GM21423 (cell line): ENCODE measurements at regions not wholly inside any gene's neighbourhood (a gene's known extent, or its start where the extent isn't known, plus 50 kb on each side); places are given as distances from the start of the nearest gene placed in this dataset.

ENCODE experiments used
- ATAC-seq: cut with Tn5 transposase; IDR thresholded peaks from one replicate; pipeline ENCODE4 v1.9.1; 2021; ENCODE audit warnings: mild to moderate bottlenecking, moderate library complexity; ENCODE audit not compliant: unreplicated experiment

DNA sequence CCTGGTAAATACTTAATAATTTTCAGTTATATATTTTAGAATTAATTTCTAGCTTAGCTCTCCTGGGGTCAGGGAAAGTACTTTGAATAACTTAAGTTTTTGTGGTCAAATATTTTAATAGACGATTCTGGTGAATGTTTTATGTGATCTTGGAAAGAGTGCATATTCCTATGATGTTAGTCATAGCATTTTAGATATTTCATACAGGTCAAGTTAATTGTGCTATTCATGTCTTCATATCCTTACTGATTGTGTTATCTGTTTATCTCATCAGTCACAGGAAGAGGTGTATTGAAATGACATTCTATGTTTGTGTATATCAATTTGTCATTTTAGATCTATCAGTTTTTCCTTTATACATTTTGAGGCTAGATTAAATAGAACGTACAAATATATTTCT is 576.2 kb downstream of the CPS1 start:
- ATAC-seq: no peak

DNA sequence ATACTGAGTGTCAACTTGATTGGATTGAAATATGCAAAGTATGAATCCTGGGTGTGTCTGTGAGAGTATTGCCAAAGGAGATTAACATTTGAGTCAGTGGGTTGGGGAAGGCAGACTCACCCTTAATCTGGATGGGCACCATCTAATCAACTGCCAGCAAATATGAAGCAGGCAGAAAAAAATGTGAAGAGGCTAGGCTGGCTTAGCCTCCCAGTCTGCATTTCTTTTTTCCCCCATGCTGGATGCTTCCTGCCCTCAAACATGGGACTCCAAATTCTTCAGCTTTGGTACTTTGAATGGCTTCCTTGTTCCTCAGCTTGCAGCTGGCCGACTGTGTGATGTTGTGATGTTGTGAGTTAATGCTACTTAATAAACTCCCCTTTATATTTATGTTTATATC is 577.4 kb downstream of the CPS1 start:
- no peak for ATAC-seq

DNA sequence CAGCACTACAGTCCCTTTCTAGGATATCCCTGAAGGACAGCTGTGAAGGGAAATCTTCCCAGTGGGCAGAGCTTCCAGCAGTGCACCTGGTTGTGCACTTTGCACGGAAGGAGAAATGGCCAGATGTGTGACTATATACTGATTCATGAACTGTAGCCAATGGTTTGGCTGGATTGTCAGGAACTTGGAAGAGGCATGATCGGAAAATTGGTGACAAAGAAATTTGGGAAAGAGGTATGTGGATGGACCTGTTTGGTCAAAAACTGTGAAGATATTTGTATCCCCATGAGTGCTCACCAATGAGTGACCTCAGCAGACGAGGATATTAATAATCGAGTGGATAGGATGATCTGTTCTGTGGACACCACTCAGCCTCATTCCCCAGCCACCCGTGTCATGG is 582.2 kb downstream of the CPS1 start:
- ATAC-seq: no peak

DNA sequence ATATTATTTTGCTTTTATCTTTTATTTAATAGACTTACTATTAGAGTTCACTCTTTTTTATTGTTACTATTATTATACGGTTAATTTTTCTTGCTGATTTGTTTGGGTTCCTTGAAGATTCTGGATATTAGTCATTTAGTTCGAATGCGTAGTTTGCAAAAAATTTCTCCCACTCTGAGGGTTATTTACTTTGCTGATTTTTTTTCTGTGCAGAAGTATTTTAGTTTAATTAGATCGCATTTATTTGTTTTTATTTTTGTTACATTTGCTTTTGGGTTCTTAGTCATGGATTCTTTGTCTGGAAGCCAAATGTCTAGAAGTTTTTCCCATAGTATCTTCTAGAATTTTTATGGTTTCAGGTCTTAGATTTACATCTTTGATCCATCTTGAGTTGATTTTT is 585.2 kb downstream of the CPS1 start:
- no peak for ATAC-seq

DNA sequence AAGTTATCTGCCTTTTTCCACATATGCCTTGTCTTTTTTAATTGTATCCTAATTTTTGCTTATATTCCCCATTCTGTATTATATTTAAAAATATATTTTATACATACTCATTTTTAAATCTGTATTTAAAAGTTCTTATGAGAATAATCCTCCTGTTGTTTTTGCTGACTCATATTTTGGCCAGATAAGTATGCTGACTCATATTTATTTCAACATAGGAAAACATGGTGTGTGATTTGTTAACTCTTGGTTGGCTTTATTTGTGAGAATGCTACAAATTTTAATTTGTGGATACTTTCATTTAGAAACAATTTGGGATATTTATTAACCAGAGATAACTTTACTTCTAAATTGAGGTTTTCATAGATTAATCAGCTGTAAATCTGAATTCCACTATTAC is 587.7 kb downstream of the CPS1 start:
- no peak for ATAC-seq

DNA sequence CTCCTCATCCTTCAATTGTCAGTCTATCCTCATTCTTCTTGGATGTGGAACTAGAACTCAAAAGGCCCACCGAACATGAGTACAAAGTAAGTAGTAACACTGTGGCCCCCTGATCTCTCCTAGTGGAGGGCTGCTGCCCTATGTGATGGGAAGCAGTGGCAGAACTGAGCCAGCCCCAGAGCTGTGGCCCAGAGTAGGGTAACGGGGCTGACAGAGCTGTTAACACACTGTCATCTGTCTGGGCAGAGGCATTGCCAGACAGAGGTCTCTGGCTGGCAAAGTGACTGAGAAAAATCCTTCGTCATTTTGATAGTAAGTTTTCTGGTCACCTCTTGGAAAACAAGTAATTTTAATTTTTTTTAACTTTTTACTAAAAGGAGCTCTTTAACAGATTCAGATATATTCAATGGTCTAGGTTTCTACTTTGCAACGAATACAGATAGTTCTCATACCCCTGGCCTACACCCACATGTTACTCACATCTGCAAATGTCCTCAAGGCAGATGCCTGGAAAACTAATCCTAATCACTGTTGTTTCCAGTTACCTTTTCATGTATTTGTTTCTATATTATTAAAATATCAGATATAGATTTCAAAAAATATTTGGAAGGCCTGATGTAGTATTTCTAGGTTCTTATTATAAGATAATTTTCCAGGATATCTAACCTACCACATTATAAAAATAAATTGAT is 588.7 kb downstream of the CPS1 start:
- ATAC-seq: no peak

DNA sequence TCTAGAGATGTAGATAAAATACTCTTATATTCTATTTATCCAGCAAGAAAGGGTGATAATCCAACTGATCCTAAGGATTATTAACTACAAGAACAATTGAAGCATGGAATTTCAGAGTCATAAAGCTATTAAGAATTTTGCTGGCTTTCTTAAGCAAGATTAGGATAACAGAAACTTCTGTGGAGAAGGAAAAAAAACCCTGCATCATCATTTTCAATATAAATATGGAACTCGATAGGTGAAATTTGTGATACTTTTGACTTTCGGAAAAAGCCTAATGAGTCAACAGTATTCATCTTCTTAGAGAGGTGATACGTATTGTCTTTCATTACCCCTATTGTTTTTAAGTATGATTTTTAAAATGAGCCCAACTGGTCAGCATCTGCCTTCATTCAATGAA is 593.3 kb downstream of the CPS1 start:
- ATAC-seq: no peak

DNA sequence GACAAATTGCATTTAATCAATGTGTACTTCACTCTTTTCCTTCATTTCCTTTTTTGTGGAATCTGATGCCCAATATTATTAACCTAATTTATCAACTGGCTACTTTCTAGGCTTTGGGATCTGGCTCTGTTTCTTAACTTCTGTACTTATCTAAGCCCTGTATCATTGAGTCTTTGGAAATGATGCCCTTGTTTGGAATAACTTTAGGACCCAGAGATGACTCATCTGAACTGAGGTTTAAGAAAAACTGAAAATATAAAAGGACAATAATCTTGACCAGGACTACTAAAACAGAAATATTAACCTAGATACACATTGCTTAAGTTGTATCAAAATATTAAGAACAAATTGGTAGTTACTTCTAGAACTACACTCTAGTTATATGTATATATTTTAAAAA is 600.8 kb downstream of the CPS1 start:
- ATAC-seq: no peak

DNA sequence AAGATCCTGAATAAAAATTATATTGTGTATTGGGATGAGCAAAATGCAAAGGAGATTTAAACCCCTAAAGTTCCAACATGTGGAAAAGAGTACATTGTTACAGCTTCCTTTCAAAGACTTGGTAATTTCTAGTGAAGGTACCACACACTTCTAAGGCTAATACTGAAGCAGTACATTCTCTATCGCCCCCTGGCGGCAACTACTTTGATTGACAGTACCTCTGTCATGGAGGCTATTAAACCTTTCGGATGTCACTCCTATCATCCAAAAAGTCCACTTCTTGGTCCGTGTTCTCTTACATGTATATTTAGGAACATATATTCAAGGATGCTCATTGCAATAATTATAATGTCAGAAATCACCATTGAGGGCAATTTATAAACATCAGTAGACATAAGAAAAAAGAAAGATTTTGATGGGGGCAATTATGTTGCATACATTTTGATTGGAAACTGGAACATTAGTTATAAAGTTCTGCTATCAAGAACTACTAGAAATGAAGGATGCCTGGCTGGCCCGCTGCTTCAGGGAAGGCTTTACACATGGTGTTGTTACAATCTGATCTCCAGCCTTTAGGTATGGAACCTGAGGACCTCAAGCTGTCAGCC is 601.6 kb downstream of the CPS1 start:
- ATAC-seq: peak; percentile 100

DNA sequence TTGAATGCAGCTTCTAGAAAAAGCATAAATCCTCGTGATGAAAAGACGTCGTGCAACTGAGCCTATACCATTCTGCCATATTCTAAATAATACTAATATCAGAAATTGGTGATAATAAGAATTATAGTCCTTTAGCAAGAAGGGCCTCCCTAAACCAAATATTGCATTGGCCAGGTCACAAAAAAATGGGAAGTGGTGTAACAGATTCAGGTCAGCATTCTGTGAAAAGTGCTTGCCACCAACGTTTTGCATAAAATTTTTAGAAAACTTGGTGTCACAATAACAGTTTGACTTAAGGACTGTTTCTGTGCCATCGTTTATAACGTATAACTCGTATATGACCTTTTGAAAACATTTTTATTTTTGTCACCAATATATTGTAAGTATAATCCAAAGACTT is 603.6 kb downstream of the CPS1 start:
- no peak for ATAC-seq

DNA sequence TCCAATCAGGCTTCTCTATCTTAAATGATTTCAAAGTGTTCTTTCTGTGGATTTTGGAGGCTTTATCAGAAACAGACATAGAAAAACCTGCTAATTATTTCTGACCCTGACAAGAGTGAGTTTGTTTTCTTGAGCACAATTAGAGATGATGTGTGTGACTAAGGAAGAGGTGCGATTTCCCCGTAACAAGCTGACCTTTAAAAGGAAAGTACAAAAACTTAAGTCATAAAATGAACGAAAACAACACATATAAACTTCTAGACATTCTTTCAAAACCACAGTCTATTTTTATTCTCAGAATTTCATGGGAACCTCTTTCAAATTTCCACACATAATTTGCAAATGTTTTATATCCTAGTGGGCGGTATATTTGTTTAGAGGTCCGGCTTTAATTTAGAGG is 604.8 kb downstream of the CPS1 start:
- no peak for ATAC-seq

DNA sequence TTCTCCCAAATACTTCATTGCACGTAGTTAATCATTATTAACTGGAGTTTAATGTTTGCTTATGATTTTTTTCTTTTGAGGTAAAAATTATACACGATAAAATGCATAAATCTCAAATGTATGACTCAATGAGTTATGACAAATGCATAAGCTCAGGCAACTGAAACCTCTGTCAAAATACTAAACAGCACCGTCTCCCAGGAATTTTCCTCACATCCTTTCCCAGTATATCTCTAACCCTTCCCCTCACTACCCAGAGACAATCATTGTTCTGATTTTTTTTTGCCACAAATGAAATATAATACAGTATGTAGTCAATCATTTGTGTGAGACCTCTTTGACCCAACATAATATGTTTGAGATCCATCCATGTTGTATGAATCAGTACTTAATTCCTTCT is 606.5 kb downstream of the CPS1 start:
- ATAC-seq: no peak

DNA sequence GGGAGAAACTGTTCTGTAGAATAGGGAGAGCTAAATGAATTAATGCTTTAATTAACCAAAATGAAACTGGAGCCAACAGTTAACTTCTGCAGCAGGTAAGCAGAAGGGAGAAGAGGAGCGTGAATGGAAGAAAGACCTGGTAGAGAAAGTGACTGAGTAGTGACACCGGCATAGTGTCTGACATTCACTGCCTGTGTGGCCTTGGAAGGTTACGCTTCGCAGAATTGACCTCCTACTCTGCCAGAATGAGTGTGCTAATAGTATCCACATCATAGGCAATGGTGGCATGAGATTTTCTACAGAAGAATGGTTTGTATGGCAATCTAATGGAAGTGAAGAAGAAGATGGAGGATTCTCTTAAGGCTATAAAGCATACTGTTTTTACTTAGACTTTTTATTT is 614.4 kb downstream of the CPS1 start:
- ATAC-seq: no peak

DNA sequence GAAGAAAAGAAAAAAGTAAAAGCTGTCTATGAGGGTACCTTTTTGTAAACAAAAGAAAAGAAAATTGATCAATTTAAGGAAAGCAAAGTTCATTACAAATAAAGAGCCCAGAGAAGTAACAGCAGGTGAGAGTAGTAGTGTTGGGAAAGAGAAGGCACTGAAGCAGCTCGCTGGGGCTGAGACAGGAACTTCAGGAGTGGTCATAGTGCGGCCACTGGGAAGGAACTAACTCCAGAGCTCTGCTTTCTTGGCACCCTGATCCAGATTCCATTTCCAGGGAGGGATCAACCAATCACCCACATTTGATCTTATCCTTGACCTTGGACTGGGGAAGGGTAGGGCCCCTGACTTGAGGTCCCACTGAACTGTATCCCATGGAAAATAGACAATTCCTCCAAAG is 617.6 kb downstream of the CPS1 start:
- no peak for ATAC-seq

DNA sequence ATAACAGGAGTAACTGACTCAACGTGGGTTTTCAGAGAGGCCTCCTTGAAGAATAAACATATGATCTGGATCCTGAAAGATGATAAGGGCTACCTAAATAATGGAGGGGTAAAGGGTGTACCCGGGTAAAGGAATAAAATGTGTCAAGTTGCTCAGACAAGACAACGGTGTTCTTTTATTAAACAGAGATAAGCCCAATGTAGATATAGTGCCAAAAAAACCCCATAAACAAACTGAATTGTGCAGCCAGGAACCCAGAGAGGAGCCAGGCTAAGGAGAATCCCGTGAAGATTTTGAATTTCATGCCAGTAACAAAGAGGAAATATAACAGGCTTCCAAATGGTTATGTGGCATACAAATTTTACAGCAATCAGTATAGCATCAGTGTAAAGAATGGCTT is 618.2 kb downstream of the CPS1 start:
- no peak for ATAC-seq

DNA sequence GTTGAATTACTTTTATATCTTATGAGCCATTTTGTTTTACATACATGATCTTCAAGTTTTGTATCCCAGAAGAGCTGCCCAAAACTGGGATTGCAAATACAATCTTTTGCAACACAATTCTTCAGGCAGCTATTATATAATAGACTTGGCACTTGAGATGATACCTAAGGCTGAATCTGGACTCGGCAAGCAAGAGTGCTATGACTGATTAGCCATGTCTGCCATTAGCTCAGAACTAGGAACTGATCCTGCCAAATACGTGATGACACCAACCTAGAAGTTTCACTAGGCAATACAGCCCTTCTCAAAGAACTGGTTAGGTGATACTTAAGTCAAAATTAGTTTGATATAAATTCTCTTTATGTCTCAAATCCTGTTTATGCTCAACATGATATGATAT is 619.6 kb downstream of the CPS1 start:
- ATAC-seq: no peak

DNA sequence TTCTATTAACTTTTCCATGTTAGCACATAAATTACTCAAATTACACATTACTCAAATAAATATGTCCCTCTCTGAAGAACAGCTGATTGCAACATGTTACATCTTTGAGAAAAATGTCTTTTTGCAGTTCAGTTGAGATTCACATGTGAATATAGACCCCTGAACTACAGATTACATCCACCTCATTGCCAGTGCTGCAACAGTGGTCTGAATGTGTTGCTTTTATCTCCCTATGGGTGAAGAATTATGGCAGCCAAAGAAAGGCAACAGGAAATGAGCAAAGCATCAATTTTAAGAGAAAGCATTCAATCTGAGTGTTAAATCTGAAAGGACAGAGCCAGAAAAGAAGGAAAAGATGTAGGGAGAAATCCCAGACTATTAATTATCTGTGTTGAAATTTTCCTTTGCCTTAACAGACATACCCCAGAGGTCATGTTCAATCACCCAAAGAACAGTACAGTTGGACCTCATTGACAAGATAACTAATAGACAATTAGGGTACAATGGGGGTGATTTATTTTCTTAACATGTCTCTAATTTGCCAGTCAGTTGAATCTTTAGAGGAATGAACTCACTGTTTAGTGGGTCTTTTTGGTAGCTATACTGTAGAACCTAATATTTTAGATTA is 620.2 kb downstream of the CPS1 start:
- ATAC-seq: no peak

DNA sequence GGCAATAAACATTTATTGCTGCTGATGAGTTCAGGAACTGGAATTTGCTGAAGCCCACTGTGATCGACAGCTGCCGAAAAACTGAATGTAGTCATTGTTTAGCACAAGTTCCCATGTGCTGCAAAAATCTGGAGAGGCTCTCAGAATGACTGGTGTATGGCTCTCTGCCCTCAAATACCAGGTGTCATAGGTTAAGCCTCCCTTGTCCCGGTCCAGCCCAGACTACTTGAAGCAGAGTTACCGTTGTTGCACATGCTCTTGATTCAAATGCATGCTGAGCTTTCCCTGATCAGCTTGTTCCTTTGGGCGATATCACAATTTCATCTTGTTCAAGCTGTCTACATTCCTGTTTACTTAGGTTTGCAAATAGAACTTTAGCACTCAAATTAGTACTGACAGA is 625.2 kb downstream of the CPS1 start:
- no peak for ATAC-seq

DNA sequence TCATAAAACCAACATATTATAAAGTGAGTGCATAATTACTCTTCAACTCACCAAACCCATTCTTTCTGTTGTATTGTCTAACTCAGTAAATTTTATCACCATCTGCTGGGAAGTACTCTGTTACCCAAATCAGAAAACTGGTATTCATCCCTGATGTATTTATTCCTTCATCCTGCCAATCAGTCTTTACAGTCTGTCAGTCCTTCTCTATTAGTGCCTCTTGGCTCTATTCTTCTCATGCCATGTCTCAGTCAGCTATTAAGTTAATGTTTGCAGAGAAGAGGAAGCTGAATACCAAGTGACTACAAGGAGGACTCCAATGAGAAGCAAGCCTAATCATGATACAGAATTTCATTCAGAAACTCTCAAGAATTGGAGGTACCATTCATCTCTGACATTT is 631.2 kb downstream of the CPS1 start:
- ATAC-seq: no peak

DNA sequence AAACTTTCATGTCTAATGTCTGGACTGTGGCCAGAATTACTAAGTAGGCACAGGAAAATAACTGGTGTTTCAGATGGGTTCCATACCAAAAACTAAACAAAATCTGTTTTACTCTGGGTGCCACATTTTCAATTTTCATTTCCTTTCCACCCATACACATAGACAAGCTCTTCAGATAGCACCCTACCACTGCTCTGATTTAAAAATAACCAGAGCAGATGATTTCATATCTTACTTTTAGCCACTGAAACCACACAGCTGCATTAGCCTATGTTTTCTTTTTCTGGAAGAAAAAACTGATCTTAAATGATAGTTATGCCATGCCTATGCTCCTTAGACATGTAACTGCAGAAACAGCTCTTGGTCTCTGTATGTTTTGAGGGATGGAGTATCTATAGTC is 647.6 kb downstream of the CPS1 start:
- ATAC-seq: no peak

DNA sequence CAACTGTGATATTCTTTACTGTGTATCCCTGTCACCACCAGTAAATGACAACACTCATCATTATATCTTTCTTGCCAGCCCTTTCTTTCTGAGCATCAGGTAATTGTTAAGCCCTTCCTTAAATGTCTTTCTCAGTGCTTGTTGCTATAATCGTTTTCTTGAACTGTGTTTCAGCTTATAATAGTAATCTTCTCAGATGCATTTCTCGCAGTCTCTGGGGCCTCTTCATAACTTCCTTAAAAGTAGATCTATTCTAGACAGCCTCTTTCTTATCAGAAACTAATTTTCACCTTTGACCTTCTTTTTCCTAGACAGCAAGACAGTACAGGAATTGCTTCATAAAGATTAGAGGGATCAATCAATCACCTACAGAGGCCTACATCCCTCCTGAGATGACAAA is 648.1 kb downstream of the CPS1 start:
- no peak for ATAC-seq

DNA sequence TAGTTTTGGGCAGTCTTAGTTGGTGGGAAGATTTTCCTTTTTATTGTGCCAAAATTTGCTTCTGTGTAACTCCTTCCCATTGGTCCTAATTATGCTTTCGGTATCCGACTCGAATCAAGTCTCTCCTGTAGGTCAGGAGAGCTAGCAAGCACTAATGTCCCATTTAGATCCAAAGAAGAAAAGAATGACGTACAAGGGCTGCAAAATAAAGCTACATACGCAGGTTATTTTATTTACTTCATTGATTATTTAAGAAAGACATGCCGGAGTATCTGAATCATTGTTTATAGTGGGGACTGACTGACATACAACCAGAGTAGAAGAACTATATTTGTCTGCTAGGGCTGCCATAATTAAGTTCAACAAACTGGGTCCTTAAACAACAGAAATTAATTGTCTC is 648.5 kb downstream of the CPS1 start:
- no peak for ATAC-seq

DNA sequence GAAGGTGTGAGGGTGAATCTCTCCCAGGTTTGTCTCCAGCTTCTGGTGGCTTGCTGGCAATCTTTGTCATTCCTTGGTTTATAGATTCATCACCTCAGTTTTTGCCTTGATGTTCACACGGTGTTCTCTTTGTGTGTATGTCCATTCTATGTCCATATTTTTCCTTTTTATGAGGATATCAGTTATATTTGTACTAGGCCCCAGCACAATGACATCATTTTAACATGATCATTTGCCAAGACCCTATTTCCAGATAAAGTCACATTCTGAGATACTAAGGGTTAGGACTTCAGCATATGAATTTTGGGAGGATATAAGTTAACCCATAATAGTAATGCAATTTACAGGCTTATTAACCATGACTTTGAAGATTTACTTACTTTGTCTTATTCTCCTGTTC is 649.0 kb downstream of the CPS1 start:
- ATAC-seq: no peak
